ENCODE measurements at regions not wholly inside any gene's neighbourhood (a gene's known extent, or its start where the extent isn't known, plus 50 kb on each side); places are given as distances from the start of the nearest gene placed in this dataset.

GRCh38 chr2:71816815-71817214, 330.8 kb downstream of the CYP26B1 start:
- POLR2A ChIA-PET, result no interaction called here
- ATAC-seq (no peak), DNase-seq (ENCODE audit: low read depth, low spot score) (no peak)
- Histone ChIP-seq H3K4me1 (ENCODE audit: control insufficient read depth, insufficient read depth, low read length) (no peaks in the 10 kb centered on the region), H3K27me3 (ENCODE audit: control insufficient read depth, insufficient read depth, low read length) (no peaks in the 10 kb centered on the region; the same call in 1 of the 2 replicates), H3K9me3 (ENCODE audit: control insufficient read depth, insufficient read depth, low read depth, low read length) (no peaks in the 10 kb centered on the region), H3K36me3 (ENCODE audit: control insufficient read depth, insufficient read depth, low read length) (no peaks in the 10 kb centered on the region), H3K27ac (ENCODE audit: low read length) (no peak overlapping the region), H3K4me3 (ENCODE audit: low read depth in 2 of 2, low read length in 2 of 2) (no peak overlapping the region)
- in situ Hi-C loops (cut with HindIII; ENCODE audit: low pct_unique_long_range_greater_than_20kb, low sequenced_read_pairs), result no loop called here
- CTCF ChIA-PET, result no interaction called here
- no TSS peak for BruUV-seq (replicated peaks)
- intact Hi-C loops (cut with micrococcal nuclease; ENCODE audit: unreplicated experiment), result no loop called here
- TF ChIP-seq TCF7L2 (IDR thresholded peaks at IDR 0.05; ENCODE audit: low read depth, low read length), result no peak
- no peak for TF ChIP-seq SIN3A (IDR thresholded peaks at IDR 0.05; ENCODE audit: borderline replicate concordance, insufficient read depth, low read depth, low read length)
- TF ChIP-seq CTCF (IDR thresholded peaks at IDR 0.05), result no peak
- no peak for TF ChIP-seq REST (IDR thresholded peaks at IDR 0.05; ENCODE audit: insufficient read depth in 1 of 2, low read depth in 2 of 2, low read length in 1 of 2)
- no peak for TF ChIP-seq POLR2AphosphoS5 (IDR thresholded peaks at IDR 0.05; ENCODE audit: low read depth, low read length)

GRCh38 chr2:71815701-71816474, 331.8 kb downstream of the CYP26B1 start:
- in situ Hi-C loops (cut with HindIII; ENCODE audit: low pct_unique_long_range_greater_than_20kb, low sequenced_read_pairs) (no loop called here), intact Hi-C loops (cut with micrococcal nuclease; ENCODE audit: unreplicated experiment) (no loop called here)
- Histone ChIP-seq H3K36me3 (ENCODE audit: control insufficient read depth, insufficient read depth, low read length) (no peaks in the 10 kb centered on the region), H3K27me3 (ENCODE audit: control insufficient read depth, insufficient read depth, low read length) (no peaks in the 10 kb centered on the region), H3K27ac (ENCODE audit: low read length) (no peak overlapping the region), H3K4me3 (ENCODE audit: low read depth in 2 of 2, low read length in 2 of 2) (no peak overlapping the region), H3K4me1 (ENCODE audit: control insufficient read depth, insufficient read depth, low read length) (no peaks in the 10 kb centered on the region), H3K9me3 (ENCODE audit: control insufficient read depth, insufficient read depth, low read depth, low read length) (no peaks in the 10 kb centered on the region)
- ChIA-PET CTCF (interaction anchor here (0.6 kb wide), 1 partner anchor 293 kb away, joined by 7 read pairs; no protein-coding TSS in a partner anchor), POLR2A (no interaction called here)
- no peak for DNase-seq (ENCODE audit: low read depth, low spot score)
- no peak for ATAC-seq
- no TSS peak for BruUV-seq (replicated peaks)
- TF ChIP-seq SIN3A (IDR thresholded peaks at IDR 0.05; ENCODE audit: borderline replicate concordance, insufficient read depth, low read depth, low read length) (no peak), TCF7L2 (IDR thresholded peaks at IDR 0.05; ENCODE audit: low read depth, low read length) (no peak), CTCF (IDR thresholded peaks at IDR 0.05) (no peak), REST (IDR thresholded peaks at IDR 0.05; ENCODE audit: insufficient read depth in 1 of 2, low read depth in 2 of 2, low read length in 1 of 2) (no peak), POLR2AphosphoS5 (IDR thresholded peaks at IDR 0.05; ENCODE audit: low read depth, low read length) (no peak)
